CD4-positive, alpha-beta T cell (primary cell): ENCODE measurements at regions not wholly inside any gene's neighbourhood (a gene's known extent, or its start where the extent isn't known, plus 50 kb on each side); places are given as distances from the start of the nearest gene placed in this dataset.

Experiments
- ATAC-seq: fragments of 200-7000 bp; cut with Tn5 transposase; one replicate; pipeline ENCODE4 v1.10.0; 2022; ENCODE audit warnings: mild to moderate bottlenecking; ENCODE audit not compliant: poor library complexity
- CTCF ChIA-PET: fragments of 350-600 bp; sonication (Branson Sonifier 250); formaldehyde crosslinking; loops from one replicate; lab custom pipeline; 2021; ENCODE audit warnings: antibody characterized with exemption, inconsistent platforms; lab: Charles Lee
- POLR2A ChIA-PET: fragments of 350-600 bp; sonication (Branson Sonifier 250); formaldehyde crosslinking; loops from one replicate; lab custom pipeline; 2021; ENCODE audit warnings: antibody characterized with exemption, inconsistent platforms; lab: Charles Lee
- DNase-seq, 14 experiments: peaks; one replicate each; pipeline ENCODE4 v3.0.0-alpha.2; 2013 to 2020; ENCODE audit warnings: mixed read lengths in 2 of 14
- H3K27ac ChIP-seq, 2 donors: one replicate each; pipeline versions ENCODE4 v1.5.1 to v1.7.0; 2013; ENCODE audit warnings: low read length in 2 of 2, low read depth in 1 of 2, mild to moderate bottlenecking in 1 of 2
- H3K27me3 ChIP-seq, 2 experiments: 1 replicate in 1 of 2; 2 replicates in 1 of 2; pipeline versions ENCODE4 v1.6.1 to v1.7.0; 2013; ENCODE audit warnings: low read length in 2 of 2, control low read depth in 1 of 2, mild to moderate bottlenecking in 1 of 2, moderate library complexity in 1 of 2; ENCODE audit not compliant: insufficient read depth in 2 of 2, control insufficient read depth in 1 of 2
- H3K36me3 ChIP-seq: one replicate; pipeline ENCODE4 v1.6.1; 2013; ENCODE audit warnings: low read length, control low read depth; ENCODE audit not compliant: insufficient read depth
- H3K4me1 ChIP-seq: one replicate; pipeline ENCODE4 v1.6.1; 2013; ENCODE audit warnings: low read length, control low read depth; ENCODE audit not compliant: insufficient read depth
- H3K4me3 ChIP-seq: one replicate; pipeline ENCODE4 v1.5.1; 2013; ENCODE audit warnings: mild to moderate bottlenecking, low read length, moderate library complexity
- H3K9me3 ChIP-seq, 2 experiments: 1 replicate in 1 of 2; 2 replicates in 1 of 2; pipeline versions ENCODE4 v1.6.1 to v1.7.0; 2013; ENCODE audit warnings: low read length in 2 of 2, mild to moderate bottlenecking in 2 of 2, control low read depth in 1 of 2, moderate library complexity in 1 of 2; ENCODE audit not compliant: control insufficient read depth in 1 of 2, insufficient read depth in 1 of 2
- H3K27ac Mint-ChIP-seq: one replicate; pipeline ENCODE4 v1.8.0; 2020; ENCODE audit warnings: mixed read lengths
- H3K27me3 Mint-ChIP-seq: one replicate; pipeline ENCODE4 v1.8.0; 2021; ENCODE audit warnings: mixed read lengths
- H3K36me3 Mint-ChIP-seq: one replicate; pipeline ENCODE4 v1.8.0; 2021; ENCODE audit warnings: low read depth, mixed read lengths
- H3K4me1 Mint-ChIP-seq: one replicate; pipeline ENCODE4 v1.8.0; 2021; ENCODE audit warnings: low read depth, mixed read lengths
- H3K4me3 Mint-ChIP-seq: one replicate; pipeline ENCODE4 v1.8.0; 2020; ENCODE audit warnings: mild to moderate bottlenecking, mixed read lengths
- H3K9me3 Mint-ChIP-seq: one replicate; pipeline ENCODE4 v1.8.0; 2020; ENCODE audit warnings: mixed read lengths
- CTCF ChIP-seq: fragments of 200-600 bp; IDR thresholded peaks from one replicate; pipeline ENCODE4 v1.8.0; 2022; ENCODE audit warnings: antibody characterized with exemption, mild to moderate bottlenecking
- intact Hi-C, 2 experiments: fragments of 100-400 bp; cut with DNase I in 1 of 2; cut with micrococcal nuclease in 1 of 2; formaldehyde crosslinking; loops; one replicate each; pipeline versions ENCODE4 v1.15.1 to v1.9.0; 2023 to 2025; cut with DNase I, micrococcal nuclease

GRCh38 chr10:25852364-25852941 is 81.6 kb upstream of the MYO3A start:
- ATAC-seq (no peak), DNase-seq (no peak)
- Mint-ChIP-seq H3K27ac (no peak overlapping the region), H3K4me3 (no peak overlapping the region), H3K4me1 (no peaks in the 10 kb centered on the region), H3K36me3 (no peaks in the 10 kb centered on the region), H3K27me3 (peaks cover 52% of the 10 kb centered on the region), H3K9me3 (no peaks in the 10 kb centered on the region)
- POLR2A ChIA-PET = no interaction called here
- CTCF ChIA-PET = no interaction called here
- H3K4me3 ChIP-seq = no peak overlapping the region
- intact Hi-C loops = no loop called here
- H3K27ac ChIP-seq = no peak overlapping the region
- H3K9me3 ChIP-seq = peaks cover 0 to 6% of the 10 kb centered on the region in 2 experiments
- no peak for TF ChIP-seq CTCF
- H3K36me3 ChIP-seq = no peaks in the 10 kb centered on the region
- no peaks in the 10 kb centered on the region for H3K27me3 ChIP-seq
- H3K4me1 ChIP-seq = no peaks in the 10 kb centered on the region

GRCh38 chr10:25858076-25858475 is 76.0 kb upstream of the MYO3A start:
- no peak overlapping the region for H3K4me3 ChIP-seq
- ChIA-PET CTCF (no interaction called here), POLR2A (no interaction called here)
- no peak for TF ChIP-seq CTCF
- no peaks in the 10 kb centered on the region for H3K9me3 ChIP-seq
- H3K36me3 Mint-ChIP-seq = no peaks in the 10 kb centered on the region
- ATAC-seq (no peak), DNase-seq (no peak)
- H3K4me1 ChIP-seq = no peaks in the 10 kb centered on the region
- no peaks in the 10 kb centered on the region for H3K4me1 Mint-ChIP-seq
- H3K36me3 ChIP-seq = no peaks in the 10 kb centered on the region
- no peaks in the 10 kb centered on the region for H3K27me3 ChIP-seq
- H3K9me3 Mint-ChIP-seq = no peaks in the 10 kb centered on the region
- peaks cover 26% of the 10 kb centered on the region for H3K27me3 Mint-ChIP-seq
- intact Hi-C loops = no loop called here
- H3K27ac ChIP-seq = no peak overlapping the region
- no peak overlapping the region for H3K27ac Mint-ChIP-seq
- H3K4me3 Mint-ChIP-seq = no peak overlapping the region

- ATAC-seq (no peak), DNase-seq (no peak)
- Mint-ChIP-seq H3K4me1 (no peaks in the 10 kb centered on the region), H3K36me3 (no peaks in the 10 kb centered on the region), H3K27me3 (no peaks in the 10 kb centered on the region), H3K9me3 (peaks cover 5% of the 10 kb centered on the region), H3K27ac (no peak overlapping the region), H3K4me3 (no peak overlapping the region)
- CTCF ChIA-PET = interaction anchor here (1.4 kb wide), 1 partner anchor 10 kb away, joined by 6 read pairs; no protein-coding TSS in a partner anchor
- Histone ChIP-seq H3K9me3 (no peaks in the 10 kb centered on the region), H3K4me1 (no peaks in the 10 kb centered on the region), H3K4me3 (no peak overlapping the region), H3K36me3 (no peaks in the 10 kb centered on the region), H3K27me3 (no peaks in the 10 kb centered on the region), H3K27ac (no peak overlapping the region)
- no peak for TF ChIP-seq CTCF
- intact Hi-C loops = no loop called here
- POLR2A ChIA-PET = no interaction called here
These were observed 68.8 kb upstream of the MYO3A start for GRCh38 chr10:25865267-25865666.
